ENCODE measurements at regions not wholly inside any gene's neighbourhood (a gene's known extent, or its start where the extent isn't known, plus 50 kb on each side); places are given as distances from the start of the nearest gene placed in this dataset.

- TF ChIP-seq, protein P1, sequence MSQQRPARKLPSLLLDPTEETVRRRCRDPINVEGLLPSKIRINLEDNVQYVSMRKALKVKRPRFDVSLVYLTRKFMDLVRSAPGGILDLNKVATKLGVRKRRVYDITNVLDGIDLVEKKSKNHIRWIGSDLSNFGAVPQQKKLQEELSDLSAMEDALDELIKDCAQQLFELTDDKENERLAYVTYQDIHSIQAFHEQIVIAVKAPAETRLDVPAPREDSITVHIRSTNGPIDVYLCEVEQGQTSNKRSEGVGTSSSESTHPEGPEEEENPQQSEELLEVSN (IDR thresholded peaks at IDR 0.05; ENCODE audit: borderline replicate concordance in 1 of 2, extremely low read depth in 1 of 2, insufficient read depth in 1 of 2, insufficient read length in 1 of 2, low read depth in 1 of 2, low read length in 1 of 2, poor library complexity in 1 of 2, severe bottlenecking in 1 of 2), result no peak
- TF ChIP-seq, protein P2, sequence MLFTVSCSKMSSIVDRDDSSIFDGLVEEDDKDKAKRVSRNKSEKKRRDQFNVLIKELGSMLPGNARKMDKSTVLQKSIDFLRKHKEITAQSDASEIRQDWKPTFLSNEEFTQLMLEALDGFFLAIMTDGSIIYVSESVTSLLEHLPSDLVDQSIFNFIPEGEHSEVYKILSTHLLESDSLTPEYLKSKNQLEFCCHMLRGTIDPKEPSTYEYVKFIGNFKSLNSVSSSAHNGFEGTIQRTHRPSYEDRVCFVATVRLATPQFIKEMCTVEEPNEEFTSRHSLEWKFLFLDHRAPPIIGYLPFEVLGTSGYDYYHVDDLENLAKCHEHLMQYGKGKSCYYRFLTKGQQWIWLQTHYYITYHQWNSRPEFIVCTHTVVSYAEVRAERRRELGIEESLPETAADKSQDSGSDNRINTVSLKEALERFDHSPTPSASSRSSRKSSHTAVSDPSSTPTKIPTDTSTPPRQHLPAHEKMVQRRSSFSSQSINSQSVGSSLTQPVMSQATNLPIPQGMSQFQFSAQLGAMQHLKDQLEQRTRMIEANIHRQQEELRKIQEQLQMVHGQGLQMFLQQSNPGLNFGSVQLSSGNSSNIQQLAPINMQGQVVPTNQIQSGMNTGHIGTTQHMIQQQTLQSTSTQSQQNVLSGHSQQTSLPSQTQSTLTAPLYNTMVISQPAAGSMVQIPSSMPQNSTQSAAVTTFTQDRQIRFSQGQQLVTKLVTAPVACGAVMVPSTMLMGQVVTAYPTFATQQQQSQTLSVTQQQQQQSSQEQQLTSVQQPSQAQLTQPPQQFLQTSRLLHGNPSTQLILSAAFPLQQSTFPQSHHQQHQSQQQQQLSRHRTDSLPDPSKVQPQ (CRISPR knock-in tag; IDR thresholded peaks at IDR 0.05; ENCODE audit: borderline replicate concordance), result no peak
- TF ChIP-seq NBN (IDR thresholded peaks at IDR 0.05; ENCODE audit: low read depth), result no peak
These were observed 138.1 kb upstream of the ADAMTS5 start (continued) for GRCh38 chr21:27104846-27105431.

DNA sequence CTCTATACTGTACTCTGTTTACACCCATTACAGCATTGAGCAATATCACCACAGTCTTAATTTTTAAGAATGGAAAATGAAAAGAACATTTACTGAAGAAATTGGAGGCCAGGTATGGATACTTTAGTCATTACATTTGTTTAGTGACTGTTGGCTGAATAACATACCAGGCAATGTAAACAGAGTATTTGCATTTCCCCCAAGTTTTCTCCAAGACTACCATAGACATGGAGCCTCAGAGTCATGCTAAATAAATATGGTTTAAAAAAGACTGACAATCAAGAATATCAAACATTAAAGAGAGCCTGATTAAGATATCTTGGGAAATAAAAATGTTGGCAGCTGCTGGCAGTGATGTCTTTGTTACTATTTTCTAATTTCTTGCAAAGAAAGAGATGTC, 136.9 kb upstream of the ADAMTS5 start:
- Histone ChIP-seq H3K9ac (ENCODE audit: insufficient read depth in 1 of 2, low read depth in 2 of 2, low read length in 2 of 2) (no peak overlapping the region), H3K9me1 (ENCODE audit: control insufficient read depth, insufficient read depth, low read length) (no peaks in the 10 kb centered on the region), H3K36me3 (ENCODE audit: control insufficient read depth, insufficient read depth, low read length) (no peaks in the 10 kb centered on the region), H3K4me3 (no peak overlapping the region), H3K79me2 (ENCODE audit: control insufficient read depth, insufficient read depth, low read length) (no peaks in the 10 kb centered on the region), H4K20me1 (replicated peaks; ENCODE audit: control insufficient read depth, insufficient read depth, low read length) (no peaks in the 10 kb centered on the region), H3K9me3 (replicated peaks; ENCODE audit: control insufficient read depth, insufficient read depth, low read depth, low read length) (no peaks in the 10 kb centered on the region), H3K4me1 (replicated peaks in 1 of 2; ENCODE audit: control insufficient read depth in 2 of 2, insufficient read depth in 2 of 2, low read length in 2 of 2) (no peaks in the 10 kb centered on the region), H3K4me2 (ENCODE audit: insufficient read depth, low read length) (no peak overlapping the region), H2AFZ (ENCODE audit: low read depth, low read length) (no peak overlapping the region), H3K27me3 (ENCODE audit: control insufficient read depth in 2 of 2, insufficient read depth in 2 of 2, low read length in 2 of 2) (no peaks in the 10 kb centered on the region), H3K27ac (ENCODE audit: extremely low read depth, low read depth, low read length) (no peak overlapping the region)
- no peak for TF ChIP-seq FIP1L1 (IDR thresholded peaks at IDR 0.05; ENCODE audit: low read depth, low read length, poor library complexity, severe bottlenecking)
- no peak for TF ChIP-seq ZNF583 (CRISPR knock-in tag; IDR thresholded peaks at IDR 0.05)
- TF ChIP-seq, protein P3, sequence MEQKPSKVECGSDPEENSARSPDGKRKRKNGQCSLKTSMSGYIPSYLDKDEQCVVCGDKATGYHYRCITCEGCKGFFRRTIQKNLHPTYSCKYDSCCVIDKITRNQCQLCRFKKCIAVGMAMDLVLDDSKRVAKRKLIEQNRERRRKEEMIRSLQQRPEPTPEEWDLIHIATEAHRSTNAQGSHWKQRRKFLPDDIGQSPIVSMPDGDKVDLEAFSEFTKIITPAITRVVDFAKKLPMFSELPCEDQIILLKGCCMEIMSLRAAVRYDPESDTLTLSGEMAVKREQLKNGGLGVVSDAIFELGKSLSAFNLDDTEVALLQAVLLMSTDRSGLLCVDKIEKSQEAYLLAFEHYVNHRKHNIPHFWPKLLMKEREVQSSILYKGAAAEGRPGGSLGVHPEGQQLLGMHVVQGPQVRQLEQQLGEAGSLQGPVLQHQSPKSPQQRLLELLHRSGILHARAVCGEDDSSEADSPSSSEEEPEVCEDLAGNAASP (IDR thresholded peaks at IDR 0.05), result no peak
- no peak for TF ChIP-seq KLF6 (CRISPR knock-in tag; IDR thresholded peaks at IDR 0.05; ENCODE audit: borderline replicate concordance)
- TF ChIP-seq, protein P4, sequence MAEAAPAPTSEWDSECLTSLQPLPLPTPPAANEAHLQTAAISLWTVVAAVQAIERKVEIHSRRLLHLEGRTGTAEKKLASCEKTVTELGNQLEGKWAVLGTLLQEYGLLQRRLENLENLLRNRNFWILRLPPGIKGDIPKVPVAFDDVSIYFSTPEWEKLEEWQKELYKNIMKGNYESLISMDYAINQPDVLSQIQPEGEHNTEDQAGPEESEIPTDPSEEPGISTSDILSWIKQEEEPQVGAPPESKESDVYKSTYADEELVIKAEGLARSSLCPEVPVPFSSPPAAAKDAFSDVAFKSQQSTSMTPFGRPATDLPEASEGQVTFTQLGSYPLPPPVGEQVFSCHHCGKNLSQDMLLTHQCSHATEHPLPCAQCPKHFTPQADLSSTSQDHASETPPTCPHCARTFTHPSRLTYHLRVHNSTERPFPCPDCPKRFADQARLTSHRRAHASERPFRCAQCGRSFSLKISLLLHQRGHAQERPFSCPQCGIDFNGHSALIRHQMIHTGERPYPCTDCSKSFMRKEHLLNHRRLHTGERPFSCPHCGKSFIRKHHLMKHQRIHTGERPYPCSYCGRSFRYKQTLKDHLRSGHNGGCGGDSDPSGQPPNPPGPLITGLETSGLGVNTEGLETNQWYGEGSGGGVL (CRISPR knock-in tag; IDR thresholded peaks at IDR 0.05), result no peak
- TF ChIP-seq BRF1 (IDR thresholded peaks at IDR 0.05; ENCODE audit: borderline replicate concordance, extremely low read depth, insufficient read length), result no peak
- ATAC-seq (no peak), DNase-seq (ENCODE audit: extremely low read depth in 1 of 4, low spot score in 3 of 4) (no peak), FAIRE-seq (no peak)
- CTCF ChIA-PET (ENCODE audit: low intra/inter-chr PET ratio), result no interaction called here
- POLR2A ChIA-PET, result no interaction called here
- intact Hi-C loops (cut with micrococcal nuclease), result no loop called here
- no TSS peak for BruUV-seq (replicated peaks)
- in situ Hi-C loops (cut with MboI), result no loop called here
